CD4-positive, alpha-beta memory T cell (primary cell): ENCODE measurements at regions not wholly inside any gene's neighbourhood (a gene's known extent, or its start where the extent isn't known, plus 50 kb on each side); places are given as distances from the start of the nearest gene placed in this dataset.

Source experiments
- CTCF ChIA-PET: fragments of 350-600 bp; sonication (Branson Sonifier 250); formaldehyde crosslinking; loops from one replicate; lab custom pipeline; 2021; ENCODE audit warnings: inconsistent platforms; ENCODE audit not compliant: partially characterized antibody; lab: Charles Lee
- POLR2A ChIA-PET: fragments of 350-600 bp; sonication (Branson Sonifier 250); formaldehyde crosslinking; loops from one replicate; lab custom pipeline; 2021; ENCODE audit not compliant: partially characterized antibody; lab: Charles Lee
- DNase-seq, 5 donors: peaks; one replicate each; pipeline versions ENCODE4 v3.0.0 to v3.0.0-alpha.2; 2020 to 2022; ENCODE audit warnings: mixed read lengths in 1 of 5
- H3K27ac ChIP-seq: one replicate; pipeline ENCODE4 v1.7.0; 2013; ENCODE audit warnings: low read depth, low read length
- H3K27me3 ChIP-seq: 2 replicates; pipeline ENCODE4 v1.7.0; 2013; ENCODE audit warnings: mild to moderate bottlenecking, low read length, moderate library complexity; ENCODE audit not compliant: insufficient read depth
- H3K36me3 ChIP-seq: 2 replicates; pipeline ENCODE4 v1.7.0; 2013; ENCODE audit warnings: mild to moderate bottlenecking, low read length, moderate library complexity; ENCODE audit not compliant: insufficient read depth
- H3K4me1 ChIP-seq: 2 replicates; pipeline ENCODE4 v1.7.0; 2013; ENCODE audit warnings: mild to moderate bottlenecking, low read length, moderate library complexity; ENCODE audit not compliant: insufficient read depth
- H3K4me3 ChIP-seq, 2 donors: one replicate each; pipeline ENCODE4 v1.7.0; 2013; ENCODE audit warnings: low read length in 2 of 2, mild to moderate bottlenecking in 1 of 2
- H3K9me3 ChIP-seq, 2 donors: one replicate each; pipeline ENCODE4 v1.7.0; 2013; ENCODE audit warnings: low read length in 2 of 2, control low read depth in 1 of 2; ENCODE audit not compliant: control insufficient read depth in 1 of 2
- H3K27ac Mint-ChIP-seq, 7 donors: one replicate each; pipeline ENCODE4 v1.8.0; 2020 to 2021; ENCODE audit warnings: mixed read lengths in 7 of 7, mild to moderate bottlenecking in 6 of 7, inconsistent platforms in 3 of 7, moderate library complexity in 3 of 7
- H3K27me3 Mint-ChIP-seq, 2 donors: one replicate each; pipeline ENCODE4 v1.8.0; 2020 to 2021; ENCODE audit warnings: mixed read lengths in 2 of 2
- H3K36me3 Mint-ChIP-seq, 2 donors: one replicate each; pipeline ENCODE4 v1.8.0; 2020 to 2021; ENCODE audit warnings: mixed read lengths in 2 of 2, inconsistent platforms in 1 of 2, mild to moderate bottlenecking in 1 of 2
- H3K4me1 Mint-ChIP-seq, 4 donors: one replicate each; pipeline ENCODE4 v1.8.0; 2020 to 2021; ENCODE audit warnings: mixed read lengths in 4 of 4, mild to moderate bottlenecking in 1 of 4
- H3K4me3 Mint-ChIP-seq, 8 donors: one replicate each; pipeline ENCODE4 v1.8.0; 2020 to 2021; ENCODE audit warnings: mixed read lengths in 8 of 8, mild to moderate bottlenecking in 7 of 8, moderate library complexity in 6 of 8, inconsistent platforms in 3 of 8
- H3K9me3 Mint-ChIP-seq, 8 donors: one replicate each; pipeline ENCODE4 v1.8.0; 2020 to 2021; ENCODE audit warnings: mixed read lengths in 8 of 8, mild to moderate bottlenecking in 5 of 8, inconsistent platforms in 3 of 8, moderate library complexity in 1 of 8
- intact Hi-C: fragments of 100-400 bp; cut with micrococcal nuclease; formaldehyde crosslinking; loops from one replicate; pipeline ENCODE4 v1.15.1; 2023

- Histone ChIP-seq H3K4me1 (no peaks in the 10 kb centered on the region), H3K27ac (no peak overlapping the region), H3K4me3 (no peak overlapping the region), H3K9me3 (no peaks in the 10 kb centered on the region), H3K36me3 (no peaks in the 10 kb centered on the region), H3K27me3 (no peaks in the 10 kb centered on the region)
- Mint-ChIP-seq H3K9me3 (peaks cover 0 to 9% (median 2%) of the 10 kb centered on the region in 8 donors), H3K4me3 (no peak overlapping the region), H3K27ac (no peak overlapping the region), H3K36me3 (no peaks in the 10 kb centered on the region), H3K4me1 (no peaks in the 10 kb centered on the region), H3K27me3 (no peaks in the 10 kb centered on the region)
- DNase-seq = no peak
- ChIA-PET POLR2A (no interaction called here), CTCF (interaction anchor here (1.5 kb wide), 1 partner anchor 10 kb away, joined by 3 read pairs; no protein-coding TSS in a partner anchor)
- intact Hi-C loops = no loop called here
Measured at GRCh38 chr2:22600156-22600555, 784.8 kb upstream of the KLHL29 start.

- CTCF ChIA-PET = interaction anchor here (1.5 kb wide), 1 partner anchor 11 kb away, joined by 3 read pairs; no protein-coding TSS in a partner anchor
- Mint-ChIP-seq H3K27me3 (no peaks in the 10 kb centered on the region), H3K4me1 (no peaks in the 10 kb centered on the region), H3K4me3 (no peak overlapping the region), H3K36me3 (no peaks in the 10 kb centered on the region), H3K27ac (no peak overlapping the region), H3K9me3 (peaks cover 0 to 8% (median 2%) of the 10 kb centered on the region in 8 donors)
- H3K36me3 ChIP-seq = no peaks in the 10 kb centered on the region
- no peaks in the 10 kb centered on the region for H3K4me1 ChIP-seq
- DNase-seq = no peak
- H3K4me3 ChIP-seq = no peak overlapping the region
- H3K9me3 ChIP-seq = no peaks in the 10 kb centered on the region
- intact Hi-C loops = no loop called here
- no peak overlapping the region for H3K27ac ChIP-seq
- POLR2A ChIA-PET = no interaction called here
- no peaks in the 10 kb centered on the region for H3K27me3 ChIP-seq
Measured at GRCh38 chr2:22600999-22601398, 784.0 kb upstream of the KLHL29 start.

GRCh38 chr2:22604136-22604535, 780.8 kb upstream of the KLHL29 start:
- CTCF ChIA-PET = no interaction called here
- Histone ChIP-seq H3K27me3 (no peaks in the 10 kb centered on the region), H3K9me3 (no peaks in the 10 kb centered on the region), H3K36me3 (no peaks in the 10 kb centered on the region), H3K4me1 (no peaks in the 10 kb centered on the region), H3K27ac (no peak overlapping the region), H3K4me3 (no peak overlapping the region)
- DNase-seq = no peak
- intact Hi-C loops = no loop called here
- H3K27ac Mint-ChIP-seq = no peak overlapping the region
- POLR2A ChIA-PET = no interaction called here
- H3K9me3 Mint-ChIP-seq = peaks cover 0 to 8% (median 2%) of the 10 kb centered on the region in 8 donors
- H3K4me3 Mint-ChIP-seq = no peak overlapping the region
- H3K4me1 Mint-ChIP-seq = no peaks in the 10 kb centered on the region
- no peaks in the 10 kb centered on the region for H3K36me3 Mint-ChIP-seq
- H3K27me3 Mint-ChIP-seq = no peaks in the 10 kb centered on the region

- H3K9me3 Mint-ChIP-seq = peaks cover 0 to 15% (median 6%) of the 10 kb centered on the region in 8 donors
- Histone ChIP-seq H3K9me3 (no peaks in the 10 kb centered on the region), H3K27me3 (no peaks in the 10 kb centered on the region), H3K4me1 (no peaks in the 10 kb centered on the region), H3K27ac (no peak overlapping the region), H3K4me3 (no peak overlapping the region), H3K36me3 (no peaks in the 10 kb centered on the region)
- no peaks in the 10 kb centered on the region for H3K27me3 Mint-ChIP-seq
- intact Hi-C loops = no loop called here
- H3K4me1 Mint-ChIP-seq = no peaks in the 10 kb centered on the region
- H3K4me3 Mint-ChIP-seq = no peak overlapping the region
- ChIA-PET POLR2A (no interaction called here), CTCF (no interaction called here)
- peaks cover 0 to 4% of the 10 kb centered on the region in 2 donors for H3K36me3 Mint-ChIP-seq
- no peak overlapping the region for H3K27ac Mint-ChIP-seq
- DNase-seq = no peak
Measured at GRCh38 chr2:22616031-22616430, 768.9 kb upstream of the KLHL29 start.

- no peak overlapping the region for H3K27ac Mint-ChIP-seq
- no peaks in the 10 kb centered on the region for H3K27me3 ChIP-seq
- intact Hi-C loops = no loop called here
- peaks cover 0 to 7% (median 4%) of the 10 kb centered on the region in 8 donors for H3K9me3 Mint-ChIP-seq
- H3K27me3 Mint-ChIP-seq = no peaks in the 10 kb centered on the region
- no peak overlapping the region for H3K27ac ChIP-seq
- DNase-seq = no peak
- H3K4me1 Mint-ChIP-seq = no peaks in the 10 kb centered on the region
- ChIA-PET CTCF (no interaction called here), POLR2A (no interaction called here)
- H3K4me3 Mint-ChIP-seq = no peak overlapping the region
- no peaks in the 10 kb centered on the region for H3K9me3 ChIP-seq
- H3K36me3 Mint-ChIP-seq = no peaks in the 10 kb centered on the region
- H3K4me3 ChIP-seq = no peak overlapping the region
- H3K4me1 ChIP-seq = no peaks in the 10 kb centered on the region
- no peaks in the 10 kb centered on the region for H3K36me3 ChIP-seq
Measured at GRCh38 chr2:22623620-22624019, 761.4 kb upstream of the KLHL29 start.

- Histone ChIP-seq H3K9me3 (no peaks in the 10 kb centered on the region), H3K36me3 (no peaks in the 10 kb centered on the region), H3K4me3 (no peak overlapping the region), H3K27ac (no peak overlapping the region), H3K4me1 (no peaks in the 10 kb centered on the region), H3K27me3 (no peaks in the 10 kb centered on the region)
- no peaks in the 10 kb centered on the region for H3K27me3 Mint-ChIP-seq
- no peak overlapping the region for H3K4me3 Mint-ChIP-seq
- no peaks in the 10 kb centered on the region for H3K4me1 Mint-ChIP-seq
- no peaks in the 10 kb centered on the region for H3K36me3 Mint-ChIP-seq
- intact Hi-C loops = no loop called here
- H3K9me3 Mint-ChIP-seq = peaks cover 0 to 9% (median 3%) of the 10 kb centered on the region in 8 donors
- H3K27ac Mint-ChIP-seq = no peak overlapping the region
- DNase-seq = no peak
- POLR2A ChIA-PET = no interaction called here
- CTCF ChIA-PET = no interaction called here
Measured at GRCh38 chr2:22626621-22627020, 758.4 kb upstream of the KLHL29 start.

- Mint-ChIP-seq H3K36me3 (no peaks in the 10 kb centered on the region), H3K27me3 (no peaks in the 10 kb centered on the region), H3K4me3 (no peak overlapping the region), H3K9me3 (peaks cover 0 to 11% (median 4%) of the 10 kb centered on the region in 8 donors), H3K4me1 (no peaks in the 10 kb centered on the region), H3K27ac (no peak overlapping the region)
- no peak for DNase-seq
- H3K36me3 ChIP-seq = no peaks in the 10 kb centered on the region
- no peaks in the 10 kb centered on the region for H3K4me1 ChIP-seq
- no peak overlapping the region for H3K4me3 ChIP-seq
- ChIA-PET POLR2A (no interaction called here), CTCF (no interaction called here)
- H3K27ac ChIP-seq = no peak overlapping the region
- intact Hi-C loops = no loop called here
- H3K9me3 ChIP-seq = no peaks in the 10 kb centered on the region
- no peaks in the 10 kb centered on the region for H3K27me3 ChIP-seq
Measured at GRCh38 chr2:22628221-22628620, 756.8 kb upstream of the KLHL29 start.

GRCh38 chr2:22628906-22629305, 756.1 kb upstream of the KLHL29 start:
- Histone ChIP-seq H3K27ac (no peak overlapping the region), H3K4me1 (no peaks in the 10 kb centered on the region), H3K27me3 (no peaks in the 10 kb centered on the region), H3K4me3 (no peak overlapping the region), H3K9me3 (no peaks in the 10 kb centered on the region), H3K36me3 (no peaks in the 10 kb centered on the region)
- CTCF ChIA-PET = no interaction called here
- no peak for DNase-seq
- POLR2A ChIA-PET = no interaction called here
- H3K27me3 Mint-ChIP-seq = no peaks in the 10 kb centered on the region
- H3K36me3 Mint-ChIP-seq = no peaks in the 10 kb centered on the region
- H3K9me3 Mint-ChIP-seq = peaks cover 0 to 11% (median 4%) of the 10 kb centered on the region in 8 donors
- no peak overlapping the region for H3K4me3 Mint-ChIP-seq
- H3K27ac Mint-ChIP-seq = no peak overlapping the region
- no peaks in the 10 kb centered on the region for H3K4me1 Mint-ChIP-seq
- intact Hi-C loops = no loop called here
